HFFc6 (cell line): ENCODE measurements at regions not wholly inside any gene's neighbourhood (a gene's known extent, or its start where the extent isn't known, plus 50 kb on each side); places are given as distances from the start of the nearest gene placed in this dataset.

Experiments
- DNase-seq: peaks from one replicate; pipeline ENCODE4 v3.0.0-alpha.2; 2018
- H3K27ac Mint-ChIP-seq: 2 replicates; pipeline ENCODE4 v1.8.0; 2020; ENCODE audit warnings: mild to moderate bottlenecking, mixed read lengths
- H3K27me3 Mint-ChIP-seq: 2 replicates; pipeline ENCODE4 v1.8.0; 2021; ENCODE audit warnings: mild to moderate bottlenecking, moderate library complexity, mixed read lengths; ENCODE audit not compliant: insufficient read depth
- H3K36me3 Mint-ChIP-seq: 2 replicates; pipeline ENCODE4 v1.8.0; 2021; ENCODE audit warnings: low read depth, mixed read lengths
- H3K4me1 Mint-ChIP-seq: 2 replicates; pipeline ENCODE4 v1.8.0; 2020; ENCODE audit warnings: low read depth, mixed read lengths
- H3K4me3 Mint-ChIP-seq: 2 replicates; pipeline ENCODE4 v1.8.0; 2020; ENCODE audit warnings: mild to moderate bottlenecking, moderate library complexity, mixed read lengths
- H3K9me3 Mint-ChIP-seq: 2 replicates; pipeline ENCODE4 v1.8.0; 2020; ENCODE audit warnings: mild to moderate bottlenecking, mixed read lengths
- TF ChIP-seq, protein P1 (sequence below): fragments of 200-600 bp; sonication (generic); IDR thresholded peaks from 2 replicates; pipeline ENCODE4 v1.5.0; 2021; ENCODE audit warnings: antibody characterized with exemption, mild to moderate bottlenecking

DNA sequence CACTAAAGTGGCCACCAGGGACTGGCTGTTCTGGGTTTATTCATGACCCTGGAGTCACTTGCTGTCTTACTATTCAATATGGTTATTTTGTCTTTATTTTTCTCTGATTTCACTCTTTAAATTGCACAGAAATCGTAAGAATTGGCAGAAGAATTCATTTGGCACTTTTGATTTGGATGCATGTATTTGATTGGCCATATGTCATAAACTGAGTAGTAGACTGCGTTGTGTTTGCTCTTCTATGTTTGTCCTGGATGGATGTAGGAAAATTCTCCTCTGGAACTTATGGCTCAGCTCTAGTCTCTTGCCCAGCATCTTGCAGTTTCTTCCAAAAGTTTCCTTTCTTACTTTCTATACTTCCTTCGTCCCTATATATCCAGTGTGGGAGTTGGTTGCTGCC lies 452.7 kb downstream of the GATA3 start:
- Mint-ChIP-seq H3K27me3 (no peaks in the 10 kb centered on the region), H3K27ac (no peak overlapping the region), H3K36me3 (no peaks in the 10 kb centered on the region), H3K4me1 (no peaks in the 10 kb centered on the region), H3K9me3 (peaks cover 45% of the 10 kb centered on the region), H3K4me3 (no peak overlapping the region)
- TF ChIP-seq, protein P1, sequence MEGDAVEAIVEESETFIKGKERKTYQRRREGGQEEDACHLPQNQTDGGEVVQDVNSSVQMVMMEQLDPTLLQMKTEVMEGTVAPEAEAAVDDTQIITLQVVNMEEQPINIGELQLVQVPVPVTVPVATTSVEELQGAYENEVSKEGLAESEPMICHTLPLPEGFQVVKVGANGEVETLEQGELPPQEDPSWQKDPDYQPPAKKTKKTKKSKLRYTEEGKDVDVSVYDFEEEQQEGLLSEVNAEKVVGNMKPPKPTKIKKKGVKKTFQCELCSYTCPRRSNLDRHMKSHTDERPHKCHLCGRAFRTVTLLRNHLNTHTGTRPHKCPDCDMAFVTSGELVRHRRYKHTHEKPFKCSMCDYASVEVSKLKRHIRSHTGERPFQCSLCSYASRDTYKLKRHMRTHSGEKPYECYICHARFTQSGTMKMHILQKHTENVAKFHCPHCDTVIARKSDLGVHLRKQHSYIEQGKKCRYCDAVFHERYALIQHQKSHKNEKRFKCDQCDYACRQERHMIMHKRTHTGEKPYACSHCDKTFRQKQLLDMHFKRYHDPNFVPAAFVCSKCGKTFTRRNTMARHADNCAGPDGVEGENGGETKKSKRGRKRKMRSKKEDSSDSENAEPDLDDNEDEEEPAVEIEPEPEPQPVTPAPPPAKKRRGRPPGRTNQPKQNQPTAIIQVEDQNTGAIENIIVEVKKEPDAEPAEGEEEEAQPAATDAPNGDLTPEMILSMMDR = no peak
- DNase-seq = no peak

DNA sequence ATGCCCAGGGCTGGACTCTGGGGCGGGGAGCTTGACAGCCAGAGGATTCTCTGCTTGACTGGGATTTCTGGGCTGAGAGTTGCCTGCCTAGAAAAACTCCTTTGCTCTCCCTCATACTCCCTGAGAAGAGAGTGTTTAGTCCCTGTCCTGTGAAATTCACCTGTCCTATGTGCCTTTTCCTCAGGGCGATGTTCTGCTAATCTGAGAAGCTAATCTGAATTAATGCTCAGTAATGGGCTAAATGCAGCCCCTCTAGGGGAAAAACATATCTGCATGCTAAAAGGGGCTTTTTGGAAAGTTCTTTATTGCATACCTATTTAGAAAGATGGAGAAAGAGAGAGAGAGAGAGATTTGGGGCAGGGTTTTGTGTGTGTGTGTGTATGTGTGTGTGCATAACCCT lies 454.4 kb downstream of the GATA3 start:
- no peaks in the 10 kb centered on the region for H3K36me3 Mint-ChIP-seq
- H3K4me1 Mint-ChIP-seq = no peaks in the 10 kb centered on the region
- H3K9me3 Mint-ChIP-seq = peaks cover 52% of the 10 kb centered on the region
- no peak for DNase-seq
- no peak overlapping the region for H3K27ac Mint-ChIP-seq
- TF ChIP-seq, protein P1 = no peak
- H3K27me3 Mint-ChIP-seq = no peaks in the 10 kb centered on the region
- no peak overlapping the region for H3K4me3 Mint-ChIP-seq

DNA sequence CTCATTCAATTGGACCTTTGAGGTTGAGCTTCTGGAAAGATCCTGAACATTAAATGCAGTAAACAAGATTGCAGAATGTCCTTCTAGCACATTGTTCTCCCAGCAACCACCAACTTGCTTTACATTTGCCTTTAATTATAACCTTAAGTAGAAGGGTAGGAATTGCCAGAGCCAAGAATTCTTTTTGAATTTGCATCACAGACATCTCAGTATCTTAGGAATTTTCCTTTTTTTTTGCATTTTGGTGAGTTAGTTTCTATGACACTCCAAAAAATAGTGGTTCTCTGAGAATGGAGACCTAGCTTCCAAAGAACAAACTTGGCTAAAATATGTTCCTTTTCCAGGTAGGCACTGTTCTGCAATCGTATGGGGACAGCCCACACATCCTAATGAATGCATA lies 456.0 kb downstream of the GATA3 start:
- TF ChIP-seq, protein P1 = no peak
- Mint-ChIP-seq H3K4me3 (no peak overlapping the region), H3K36me3 (peaks cover 8% of the 10 kb centered on the region), H3K9me3 (peaks cover 53% of the 10 kb centered on the region), H3K27ac (no peak overlapping the region), H3K4me1 (no peaks in the 10 kb centered on the region), H3K27me3 (no peaks in the 10 kb centered on the region; the same call in none of the 2 replicates)
- no peak for DNase-seq

DNA sequence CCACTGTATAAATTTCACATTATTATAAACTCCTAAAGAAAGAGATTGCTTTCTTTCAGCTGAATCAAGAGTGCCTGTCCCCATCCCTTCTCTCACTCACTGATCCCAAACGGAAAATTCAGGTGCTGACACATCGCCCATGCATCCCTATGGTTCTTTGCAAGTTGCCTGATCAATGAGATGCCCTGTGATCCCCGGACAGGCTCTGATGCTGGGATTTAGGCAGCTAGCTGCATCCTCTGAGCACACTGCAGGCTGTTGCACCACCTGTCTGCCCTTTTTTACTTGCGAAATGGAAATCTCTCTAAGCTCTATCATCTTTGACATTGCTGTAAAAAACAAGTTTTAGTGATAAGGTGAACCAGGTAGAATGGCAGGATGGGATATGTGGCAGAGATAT lies 456.5 kb downstream of the GATA3 start:
- Mint-ChIP-seq H3K27ac (no peak overlapping the region), H3K36me3 (peaks cover 8% of the 10 kb centered on the region), H3K9me3 (peaks cover 53% of the 10 kb centered on the region), H3K4me3 (no peak overlapping the region), H3K4me1 (no peaks in the 10 kb centered on the region), H3K27me3 (no peaks in the 10 kb centered on the region; the same call in none of the 2 replicates)
- no peak for DNase-seq
- TF ChIP-seq, protein P1 = no peak

DNA sequence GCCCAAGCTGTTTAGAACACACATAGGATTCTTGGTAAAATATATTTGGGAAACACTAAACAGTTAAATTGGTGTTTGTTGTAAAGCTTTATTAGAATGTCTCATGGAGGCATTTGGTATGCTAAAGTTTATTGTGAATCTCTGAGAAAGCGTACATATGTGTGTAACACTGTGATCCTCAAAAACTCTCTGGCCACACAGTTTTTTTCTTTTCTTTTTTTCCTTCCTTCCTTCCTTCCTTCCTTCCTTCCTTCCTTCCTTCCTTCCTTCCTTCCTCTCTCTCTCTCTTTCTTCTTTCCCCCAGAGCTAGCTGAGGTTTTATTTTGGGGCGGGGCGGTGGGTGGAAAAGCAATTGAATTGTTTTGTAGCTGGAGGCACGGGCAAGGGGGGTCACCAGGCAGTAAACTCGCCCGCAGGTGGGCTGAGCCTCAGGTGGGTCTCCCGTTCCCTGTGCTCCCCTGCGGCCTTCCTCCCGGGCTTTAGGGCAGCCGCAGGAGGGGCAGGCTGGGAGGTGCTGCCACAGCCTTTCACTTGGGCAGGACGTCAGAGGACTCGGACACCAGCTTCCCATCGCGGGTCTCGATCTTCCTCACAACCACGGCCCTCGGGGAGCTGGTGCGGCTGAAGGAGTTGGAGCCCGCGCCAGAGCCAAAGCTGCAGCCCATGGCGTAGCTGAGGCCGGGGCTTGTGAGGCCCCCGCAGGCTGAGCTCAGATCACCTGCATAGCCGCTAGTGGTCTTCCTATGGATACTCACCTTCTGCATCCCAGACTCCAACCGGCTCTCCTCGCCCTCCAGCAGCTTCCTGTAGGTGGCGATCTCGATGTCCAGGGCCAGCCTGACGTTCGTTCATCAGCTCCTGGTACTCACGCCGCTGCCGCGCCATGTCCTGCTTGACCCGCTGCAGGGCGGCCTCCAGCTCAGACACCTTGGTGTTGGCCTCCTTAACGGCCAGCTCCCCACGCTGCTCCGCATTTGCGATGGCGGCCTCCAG lies 459.0 kb downstream of the GATA3 start:
- H3K27me3 Mint-ChIP-seq = no peaks in the 10 kb centered on the region; the same call in none of the 2 replicates
- H3K4me1 Mint-ChIP-seq = no peaks in the 10 kb centered on the region
- H3K27ac Mint-ChIP-seq = no peak overlapping the region
- H3K4me3 Mint-ChIP-seq = no peak overlapping the region
- peaks cover 51% of the 10 kb centered on the region for H3K9me3 Mint-ChIP-seq
- TF ChIP-seq, protein P1 = no peak
- H3K36me3 Mint-ChIP-seq = peaks cover 8% of the 10 kb centered on the region
- no peak for DNase-seq
